Vagina (tissue), 2 donors: ENCODE measurements at regions not wholly inside any gene's neighbourhood (a gene's known extent, or its start where the extent isn't known, plus 50 kb on each side); places are given as distances from the start of the nearest gene placed in this dataset.

Source experiments
- CTCF ChIP-seq, 3 experiments: fragments of 450-650 bp in 2 of 3; fragments of 200-600 bp in 1 of 3; sonication (generic) in 1 of 3; IDR thresholded peaks; one replicate each; pipeline ENCODE4 v1.5.1; 2017 to 2019; ENCODE audit warnings: antibody characterized with exemption in 3 of 3, mild to moderate bottlenecking in 2 of 3, moderate library complexity in 2 of 3
- POLR2A ChIP-seq, 2 donors: fragments of 450-650 bp; IDR thresholded peaks; one replicate each; pipeline ENCODE4 v1.6.1; 2017; ENCODE audit warnings: antibody characterized with exemption in 2 of 2, mild to moderate bottlenecking in 2 of 2, moderate library complexity in 2 of 2
- POLR2AphosphoS5 ChIP-seq, 2 donors: sonication (generic); formaldehyde crosslinking; IDR thresholded peaks; one replicate each; pipeline ENCODE4 v1.9.0; 2017; ENCODE audit warnings: antibody characterized with exemption in 2 of 2, mild to moderate bottlenecking in 2 of 2, low read depth in 1 of 2; ENCODE audit not compliant: insufficient read depth in 1 of 2

- TF ChIP-seq POLR2AphosphoS5 (IDR thresholded peaks at IDR 0.05; ENCODE audit: insufficient read depth in 1 of 2, low read depth in 1 of 2) (no peak), POLR2A (IDR thresholded peaks at IDR 0.05) (no peak), CTCF (IDR thresholded peaks at IDR 0.05) (no peak)
These were observed 202.8 kb downstream of the TFCP2L1 start for GRCh38 chr2:121082191-121082590.
